Stimulated activated CD4-positive, alpha-beta T cell treated with anti-CD3 and anti-CD28 coated beads, TNF-alpha, amount 100 ng/mL, for 48 hours (primary cell): ENCODE measurements at regions not wholly inside any gene's neighbourhood (a gene's known extent, or its start where the extent isn't known, plus 50 kb on each side); places are given as distances from the start of the nearest gene placed in this dataset.
"Not testable (repeated sequence)": the region's sequence is repeated elsewhere in the genome, so short reads cannot be mapped to it uniquely, and the experiment has no call there.

Source experiments
- DNase-seq, 3 donors: peaks; one replicate each; pipeline ENCODE4 v3.0.0-alpha.2; 2020; ENCODE audit warnings: low read depth in 3 of 3

GRCh38 chr4:23097251-23097650 is 404.5 kb downstream of the GBA3 start:
- DNase-seq, result no peak

GRCh38 chr4:23091711-23092110 is 399.0 kb downstream of the GBA3 start:
- DNase-seq, result no peak

DNA sequence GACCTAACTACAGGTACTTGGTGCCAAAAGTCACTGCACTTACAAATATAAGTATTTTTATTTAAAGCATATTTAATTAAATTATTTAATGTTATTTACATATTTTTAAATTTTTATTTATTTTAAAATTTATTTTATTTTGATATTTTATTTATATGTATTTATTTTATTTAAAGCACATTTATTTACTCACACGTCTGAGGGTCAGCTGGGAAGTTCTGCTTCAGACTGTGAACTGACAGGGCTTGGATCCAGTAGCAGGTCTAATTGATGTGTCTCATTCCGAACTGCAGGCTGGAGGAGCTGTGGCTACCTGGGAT is 392.5 kb downstream of the GBA3 start:
- no peak for DNase-seq

DNA sequence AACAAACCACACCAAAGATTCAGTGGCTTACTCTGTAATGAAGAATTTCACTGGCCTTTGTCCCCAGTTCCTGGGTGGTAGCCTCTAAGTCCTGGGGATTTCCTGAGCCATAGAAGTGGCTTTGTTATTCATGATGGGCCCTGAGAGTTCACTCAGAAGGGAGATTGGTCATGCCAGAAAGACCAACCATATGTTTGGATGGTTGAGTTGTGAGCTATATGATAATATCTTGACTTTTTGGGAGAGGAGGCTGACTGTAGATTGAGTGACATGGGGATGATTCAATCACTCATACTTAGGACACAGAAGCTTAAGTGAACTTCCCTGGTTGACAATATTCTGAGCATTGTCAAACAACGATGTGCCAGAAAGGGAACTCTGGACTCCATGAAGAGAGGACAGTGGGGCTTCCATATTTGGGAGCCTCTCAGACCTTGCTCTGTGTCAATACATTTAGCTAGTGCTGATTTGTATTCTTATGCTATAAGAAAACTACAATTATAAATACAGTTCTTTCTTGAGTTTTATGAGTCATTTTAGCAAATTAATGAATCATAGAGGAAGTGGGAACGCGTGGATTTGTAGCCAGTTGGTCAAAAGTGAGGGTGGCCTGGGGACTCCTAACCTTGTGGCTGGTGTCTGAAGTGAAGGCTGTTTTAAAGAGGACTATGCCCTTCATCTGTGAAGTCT is 392.0 kb downstream of the GBA3 start:
- no peak for DNase-seq

DNA sequence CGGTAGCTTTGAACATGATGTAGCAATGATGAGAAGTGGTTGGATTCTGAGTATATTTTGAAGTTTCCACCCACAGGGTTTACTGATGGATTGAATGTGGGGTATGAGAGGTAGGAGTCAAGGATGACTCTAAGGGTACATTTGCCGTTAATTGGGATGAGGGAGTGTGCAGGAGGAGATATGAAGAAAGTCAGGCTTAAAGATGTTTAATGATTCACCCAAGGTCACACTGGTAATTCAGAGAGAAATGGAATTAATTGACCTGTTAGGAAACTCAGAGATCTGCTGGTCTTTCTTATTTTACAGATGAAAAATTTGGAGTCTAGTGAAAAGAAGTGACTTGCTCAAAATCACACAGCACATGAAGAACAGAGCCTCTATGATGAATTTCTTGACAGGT is 390.7 kb downstream of the GBA3 start:
- no peak for DNase-seq

GRCh38 chr4:23080171-23080570 is 387.4 kb downstream of the GBA3 start:
- not testable (repeated sequence) for DNase-seq

GRCh38 chr4:23070848-23071570 is 378.3 kb downstream of the GBA3 start:
- no peak for DNase-seq

GRCh38 chr4:23068756-23069155 is 376.0 kb downstream of the GBA3 start:
- no peak for DNase-seq

- no peak for DNase-seq
Measured at GRCh38 chr4:23068287-23068686, 375.6 kb downstream of the GBA3 start.

DNA sequence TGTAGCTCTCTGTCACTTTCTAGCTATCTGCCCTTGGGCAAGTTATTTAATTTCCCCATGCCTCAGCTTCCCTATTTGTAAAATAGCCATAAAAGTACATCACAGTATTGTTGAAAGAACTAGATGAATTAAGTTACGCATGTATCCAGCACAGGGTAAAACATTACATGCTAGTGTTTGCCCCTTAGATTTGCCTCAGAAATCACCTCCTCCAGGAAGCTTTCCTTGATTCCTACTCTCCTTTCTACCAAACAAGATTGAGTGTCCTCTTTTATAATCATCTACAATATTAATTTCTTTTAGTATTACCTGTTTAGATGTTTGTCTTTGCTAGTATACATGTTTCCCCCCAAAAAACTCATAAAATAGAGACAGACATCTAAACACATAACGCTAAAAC is 369.5 kb downstream of the GBA3 start:
- no peak for DNase-seq

DNA sequence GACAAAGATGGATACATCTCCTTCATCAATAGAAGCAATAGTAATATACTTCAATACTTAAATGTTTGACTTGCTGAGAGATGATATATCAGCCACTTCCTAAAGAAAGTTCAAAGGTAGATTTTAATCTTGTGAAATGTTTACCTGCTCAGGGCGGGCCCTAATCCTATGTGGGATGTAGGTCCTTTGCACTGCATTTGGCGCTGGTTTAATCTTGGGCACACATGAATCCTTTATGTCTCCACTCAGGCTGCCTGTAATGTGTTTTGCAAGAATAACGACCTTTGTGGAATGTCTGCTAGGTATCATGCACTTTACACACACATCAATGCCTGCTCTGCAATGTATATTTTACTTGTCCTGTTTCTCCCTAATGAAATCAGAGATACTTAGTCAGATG is 368.7 kb downstream of the GBA3 start:
- DNase-seq, result no peak

DNA sequence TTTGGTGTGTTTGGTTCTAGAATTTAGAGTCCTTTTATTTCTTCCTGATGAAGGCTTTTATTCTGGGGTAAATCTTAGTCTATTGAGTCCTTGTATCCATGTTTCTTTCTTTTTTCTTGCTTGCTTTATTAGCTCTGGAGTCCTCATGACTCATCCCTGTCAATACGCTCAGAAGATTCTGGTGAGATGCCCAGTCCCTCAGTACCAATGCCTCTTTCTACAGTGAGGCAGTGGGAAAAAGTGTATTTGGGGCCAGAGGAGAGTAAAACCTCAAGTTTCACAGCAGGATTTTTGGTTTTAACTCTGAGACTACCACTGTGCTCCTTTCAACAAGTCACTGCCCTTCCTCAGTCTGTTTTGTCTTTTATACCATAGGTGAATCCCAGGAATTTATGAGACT is 368.0 kb downstream of the GBA3 start:
- no peak for DNase-seq

- no peak for DNase-seq
Measured at GRCh38 chr4:23058165-23058776, 365.5 kb downstream of the GBA3 start.

- DNase-seq, result no peak
Measured at GRCh38 chr4:23041501-23041900, 348.8 kb downstream of the GBA3 start.

- DNase-seq, result no peak
Measured at GRCh38 chr4:23040539-23040938, 347.8 kb downstream of the GBA3 start.

- DNase-seq, result no peak
Measured at GRCh38 chr4:23039818-23040217, 347.1 kb downstream of the GBA3 start.

- no peak for DNase-seq
Measured at GRCh38 chr4:23038626-23039491, 346.1 kb downstream of the GBA3 start.

GRCh38 chr4:23036921-23037495 is 344.3 kb downstream of the GBA3 start:
- DNase-seq, result no peak

DNA sequence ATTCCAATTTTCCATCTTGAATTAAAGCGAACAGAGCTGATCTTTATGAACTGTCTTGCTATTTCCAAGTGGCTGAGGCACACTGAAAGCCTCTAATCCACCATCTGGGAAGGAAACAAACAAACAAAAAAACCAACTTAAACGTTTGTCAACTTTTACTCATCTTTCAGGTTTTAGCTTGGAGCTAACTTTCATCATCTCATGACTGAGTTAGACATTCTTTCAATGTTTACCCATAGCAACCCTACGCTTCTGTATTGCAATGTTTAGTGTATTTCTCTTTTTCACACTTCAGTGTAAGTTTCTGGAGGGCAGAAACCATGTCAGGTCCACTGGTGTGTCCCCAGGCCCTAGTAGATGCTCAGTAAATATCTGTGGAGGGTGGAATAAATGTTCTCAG is 343.8 kb downstream of the GBA3 start:
- no peak for DNase-seq

DNA sequence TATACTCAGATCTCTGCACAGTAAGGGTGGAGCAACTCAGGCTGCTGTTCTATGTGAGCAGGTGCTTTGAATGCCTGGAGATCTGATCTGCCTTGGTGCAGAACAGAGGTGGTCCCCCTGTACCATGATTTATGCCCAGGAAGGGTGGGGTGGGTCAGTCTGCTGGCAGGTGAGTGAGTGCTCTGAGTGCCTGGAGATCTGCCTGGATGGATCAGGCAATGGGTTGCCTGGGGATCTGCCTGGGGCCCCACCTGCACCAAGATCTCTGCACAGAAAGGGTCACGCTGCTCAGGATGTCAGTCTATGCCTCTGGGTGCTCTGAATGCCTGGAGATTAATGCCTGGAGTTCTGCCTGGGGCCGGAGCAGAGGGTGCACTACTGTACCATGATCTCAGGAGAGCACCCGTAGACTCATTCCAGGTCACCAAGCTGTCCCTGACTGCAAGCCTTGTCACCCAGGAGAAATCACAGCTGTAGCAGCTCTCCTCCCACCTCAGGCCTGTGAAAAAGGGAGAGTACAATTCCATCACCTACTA is 342.9 kb downstream of the GBA3 start:
- DNase-seq, result no peak

GRCh38 chr4:23034731-23035130 is 342.0 kb downstream of the GBA3 start:
- no peak for DNase-seq

DNA sequence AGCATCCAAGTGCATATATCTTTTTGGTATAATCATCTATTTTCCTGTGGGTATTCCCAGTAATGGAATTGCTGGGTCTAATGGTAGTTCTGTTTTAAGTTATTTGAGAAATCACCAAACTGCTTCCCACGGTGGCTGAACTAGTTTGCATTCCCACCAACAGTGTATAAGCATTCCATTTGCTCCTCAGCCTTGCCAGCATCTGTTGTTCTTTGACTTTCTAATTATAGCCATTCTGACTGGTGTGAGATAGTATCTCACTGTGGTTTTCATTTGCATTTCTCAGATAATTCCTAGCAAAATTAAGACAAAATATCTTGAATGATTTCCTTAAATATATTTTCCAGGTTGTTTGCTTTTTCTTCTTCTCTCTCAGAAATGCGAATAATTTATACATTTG is 341.1 kb downstream of the GBA3 start:
- DNase-seq, result no peak
